ENCODE measurements at regions not wholly inside any gene's neighbourhood (a gene's known extent, or its start where the extent isn't known, plus 50 kb on each side); places are given as distances from the start of the nearest gene placed in this dataset.

- H3K36me3 ChIP-seq, result no peaks in the 10 kb centered on the region
- H3K4me1 ChIP-seq, result peaks cover 3% of the 10 kb centered on the region; the same call in 1 of the 2 replicates
- no peaks in the 10 kb centered on the region for H3K27me3 ChIP-seq
- DNase-seq, result no peak
- TF ChIP-seq, protein P1, sequence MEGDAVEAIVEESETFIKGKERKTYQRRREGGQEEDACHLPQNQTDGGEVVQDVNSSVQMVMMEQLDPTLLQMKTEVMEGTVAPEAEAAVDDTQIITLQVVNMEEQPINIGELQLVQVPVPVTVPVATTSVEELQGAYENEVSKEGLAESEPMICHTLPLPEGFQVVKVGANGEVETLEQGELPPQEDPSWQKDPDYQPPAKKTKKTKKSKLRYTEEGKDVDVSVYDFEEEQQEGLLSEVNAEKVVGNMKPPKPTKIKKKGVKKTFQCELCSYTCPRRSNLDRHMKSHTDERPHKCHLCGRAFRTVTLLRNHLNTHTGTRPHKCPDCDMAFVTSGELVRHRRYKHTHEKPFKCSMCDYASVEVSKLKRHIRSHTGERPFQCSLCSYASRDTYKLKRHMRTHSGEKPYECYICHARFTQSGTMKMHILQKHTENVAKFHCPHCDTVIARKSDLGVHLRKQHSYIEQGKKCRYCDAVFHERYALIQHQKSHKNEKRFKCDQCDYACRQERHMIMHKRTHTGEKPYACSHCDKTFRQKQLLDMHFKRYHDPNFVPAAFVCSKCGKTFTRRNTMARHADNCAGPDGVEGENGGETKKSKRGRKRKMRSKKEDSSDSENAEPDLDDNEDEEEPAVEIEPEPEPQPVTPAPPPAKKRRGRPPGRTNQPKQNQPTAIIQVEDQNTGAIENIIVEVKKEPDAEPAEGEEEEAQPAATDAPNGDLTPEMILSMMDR (IDR thresholded peaks at IDR 0.05; ENCODE audit: low read depth, low read length), result no peak
- H3K4me3 ChIP-seq (ENCODE audit: low read depth, low read length), result no peak overlapping the region
- H3K9me3 ChIP-seq, result no peaks in the 10 kb centered on the region
Measured at GRCh38 chr6:24052590-24052961, 73.4 kb upstream of the NRSN1 start.

GRCh38 chr6:24053057-24053456 is 73.0 kb upstream of the NRSN1 start:
- no peaks in the 10 kb centered on the region for H3K27me3 ChIP-seq
- no peak overlapping the region for H3K4me3 ChIP-seq (ENCODE audit: low read depth, low read length)
- peaks cover 3% of the 10 kb centered on the region; the same call in 1 of the 2 replicates for H3K4me1 ChIP-seq
- TF ChIP-seq, protein P1 (IDR thresholded peaks at IDR 0.05; ENCODE audit: low read depth, low read length), result no peak
- no peaks in the 10 kb centered on the region for H3K36me3 ChIP-seq
- DNase-seq, result no peak
- H3K9me3 ChIP-seq, result no peaks in the 10 kb centered on the region

- H3K4me1 ChIP-seq, result peaks cover 3% of the 10 kb centered on the region; the same call in 1 of the 2 replicates
- no peak overlapping the region for H3K4me3 ChIP-seq (ENCODE audit: low read depth, low read length)
- H3K36me3 ChIP-seq, result no peaks in the 10 kb centered on the region
- TF ChIP-seq, protein P1 (IDR thresholded peaks at IDR 0.05; ENCODE audit: low read depth, low read length), result peak; percentile 10; the same call in 1 of the 2 replicates
- no peak for DNase-seq
- no peaks in the 10 kb centered on the region for H3K27me3 ChIP-seq
- H3K9me3 ChIP-seq, result no peaks in the 10 kb centered on the region
Measured at GRCh38 chr6:24054388-24054787, 71.6 kb upstream of the NRSN1 start.

GRCh38 chr6:24056567-24056966 is 69.4 kb upstream of the NRSN1 start:
- no peaks in the 10 kb centered on the region for H3K36me3 ChIP-seq
- H3K9me3 ChIP-seq, result no peaks in the 10 kb centered on the region
- H3K4me1 ChIP-seq, result peaks cover 3% of the 10 kb centered on the region; the same call in 1 of the 2 replicates
- DNase-seq, result no peak
- TF ChIP-seq, protein P1 (IDR thresholded peaks at IDR 0.05; ENCODE audit: low read depth, low read length), result no peak
- no peak overlapping the region for H3K4me3 ChIP-seq (ENCODE audit: low read depth, low read length)
- H3K27me3 ChIP-seq, result no peaks in the 10 kb centered on the region

DNA sequence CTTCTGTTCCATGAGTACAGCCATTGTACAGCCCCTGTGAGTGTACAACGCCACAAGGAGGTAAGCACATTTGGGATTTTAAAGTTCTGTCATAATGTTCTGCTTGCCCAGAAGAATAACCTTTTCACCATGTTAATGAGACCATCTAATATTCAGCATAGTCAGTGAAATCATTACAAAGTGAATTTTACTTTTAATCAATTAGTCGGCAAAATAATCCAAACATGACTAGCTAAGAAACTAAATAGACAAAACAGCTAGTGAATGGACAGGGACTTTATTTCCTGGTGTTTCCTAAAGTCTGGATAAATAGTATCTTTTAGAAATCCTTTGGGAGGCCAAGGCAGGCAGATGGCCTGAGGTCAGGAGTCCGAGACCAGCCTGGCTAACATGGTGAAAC is 69.0 kb upstream of the NRSN1 start:
- Histone ChIP-seq H3K4me1 (peaks cover 3% of the 10 kb centered on the region; the same call in 1 of the 2 replicates), H3K36me3 (no peaks in the 10 kb centered on the region), H3K4me3 (ENCODE audit: low read depth, low read length) (no peak overlapping the region), H3K9me3 (no peaks in the 10 kb centered on the region), H3K27me3 (no peaks in the 10 kb centered on the region)
- TF ChIP-seq, protein P1 (IDR thresholded peaks at IDR 0.05; ENCODE audit: low read depth, low read length), result no peak
- DNase-seq, result no peak

DNA sequence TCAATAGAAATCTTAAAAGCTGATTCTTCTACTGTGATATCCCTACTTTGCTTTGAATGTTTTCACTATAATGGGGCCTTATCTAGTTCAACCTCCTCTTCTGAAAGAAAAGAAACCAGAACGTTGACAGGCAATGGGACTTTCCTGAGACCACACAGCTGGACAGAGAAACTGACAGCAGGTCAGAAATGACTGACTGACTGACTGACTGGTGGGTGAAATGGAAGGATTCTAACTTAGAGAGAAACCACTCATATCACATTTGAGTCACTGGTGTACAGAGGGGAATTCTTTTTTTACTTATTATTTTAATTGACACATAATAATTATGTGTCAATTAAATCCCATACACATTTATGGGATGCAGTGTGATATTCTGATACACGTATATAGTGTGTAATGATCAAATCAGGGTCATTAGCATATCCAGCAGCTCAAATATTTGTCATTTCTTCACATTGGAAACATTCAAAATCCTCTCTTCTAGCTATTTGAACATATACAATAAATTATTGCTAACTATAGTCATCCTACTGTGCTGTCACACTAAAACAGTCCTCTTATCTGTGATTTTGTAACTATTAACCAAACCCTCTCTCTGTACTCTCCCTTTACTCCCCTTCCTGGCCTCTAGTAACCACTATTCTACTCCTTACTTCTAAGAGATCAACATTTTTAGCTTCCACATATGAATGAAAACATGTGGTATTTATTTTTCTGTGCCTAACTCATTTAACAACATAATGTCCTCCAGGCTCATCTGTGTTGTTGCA is 64.8 kb upstream of the NRSN1 start:
- no peaks in the 10 kb centered on the region for H3K4me1 ChIP-seq
- TF ChIP-seq, protein P1 (IDR thresholded peaks at IDR 0.05; ENCODE audit: low read depth, low read length), result no peak
- no peaks in the 10 kb centered on the region for H3K9me3 ChIP-seq
- H3K4me3 ChIP-seq (ENCODE audit: low read depth, low read length), result no peak overlapping the region
- no peaks in the 10 kb centered on the region for H3K27me3 ChIP-seq
- no peak for DNase-seq
- no peaks in the 10 kb centered on the region for H3K36me3 ChIP-seq
